OCI-LY1 (cell line): ENCODE measurements at regions not wholly inside any gene's neighbourhood (a gene's known extent, or its start where the extent isn't known, plus 50 kb on each side); places are given as distances from the start of the nearest gene placed in this dataset.

Experiments
- EZH2 ChIP-seq: fragments of 200-600 bp; sonication (generic), shearing (Covaris generic); IDR thresholded peaks from 2 replicates; pipeline ENCODE4 v1.8.0; 2017; ENCODE audit warnings: borderline replicate concordance, mixed run types, mild to moderate bottlenecking, antibody characterized with exemption, low read length, moderate library complexity, mixed read lengths
- TF ChIP-seq, protein P1 (sequence below): fragments of 200-600 bp; sonication (generic), shearing (Covaris generic); IDR thresholded peaks from 2 replicates; pipeline ENCODE4 v1.5.1; 2017; ENCODE audit warnings: mild to moderate bottlenecking, antibody characterized with exemption, low read length, moderate library complexity, mixed read lengths

DNA sequence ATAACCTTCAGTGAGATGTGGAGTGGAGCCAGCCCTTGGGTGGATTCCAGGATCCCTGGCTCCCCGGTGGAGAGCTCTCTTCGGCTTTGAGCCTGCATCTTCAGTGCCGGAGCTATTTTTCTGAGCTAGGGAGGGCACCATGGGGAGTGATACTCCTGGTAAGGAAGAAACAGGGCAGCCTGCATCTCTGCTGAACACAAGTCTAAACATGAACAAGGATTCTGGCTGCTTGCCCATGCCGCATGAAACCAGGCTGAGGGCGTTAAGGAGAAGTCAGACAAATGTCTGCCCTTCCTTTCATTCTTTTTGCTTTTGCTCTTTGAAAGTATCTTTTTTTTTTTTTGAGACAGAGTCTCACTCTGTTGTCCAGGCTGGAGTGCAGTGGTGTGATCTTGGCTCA lies 60.4 kb downstream of the EVX1 start:
- TF ChIP-seq, protein P1, sequence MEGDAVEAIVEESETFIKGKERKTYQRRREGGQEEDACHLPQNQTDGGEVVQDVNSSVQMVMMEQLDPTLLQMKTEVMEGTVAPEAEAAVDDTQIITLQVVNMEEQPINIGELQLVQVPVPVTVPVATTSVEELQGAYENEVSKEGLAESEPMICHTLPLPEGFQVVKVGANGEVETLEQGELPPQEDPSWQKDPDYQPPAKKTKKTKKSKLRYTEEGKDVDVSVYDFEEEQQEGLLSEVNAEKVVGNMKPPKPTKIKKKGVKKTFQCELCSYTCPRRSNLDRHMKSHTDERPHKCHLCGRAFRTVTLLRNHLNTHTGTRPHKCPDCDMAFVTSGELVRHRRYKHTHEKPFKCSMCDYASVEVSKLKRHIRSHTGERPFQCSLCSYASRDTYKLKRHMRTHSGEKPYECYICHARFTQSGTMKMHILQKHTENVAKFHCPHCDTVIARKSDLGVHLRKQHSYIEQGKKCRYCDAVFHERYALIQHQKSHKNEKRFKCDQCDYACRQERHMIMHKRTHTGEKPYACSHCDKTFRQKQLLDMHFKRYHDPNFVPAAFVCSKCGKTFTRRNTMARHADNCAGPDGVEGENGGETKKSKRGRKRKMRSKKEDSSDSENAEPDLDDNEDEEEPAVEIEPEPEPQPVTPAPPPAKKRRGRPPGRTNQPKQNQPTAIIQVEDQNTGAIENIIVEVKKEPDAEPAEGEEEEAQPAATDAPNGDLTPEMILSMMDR, result no peak
- TF ChIP-seq EZH2, result no peak
